ENCODE measurements at regions not wholly inside any gene's neighbourhood (a gene's known extent, or its start where the extent isn't known, plus 50 kb on each side); places are given as distances from the start of the nearest gene placed in this dataset.
"Not testable (repeated sequence)": the region's sequence is repeated elsewhere in the genome, so short reads cannot be mapped to it uniquely, and the experiment has no call there.

GRCh38 chr6:22766979-22767378, 197.6 kb downstream of the HDGFL1 start:
- Mint-ChIP-seq H3K4me3 (no peak overlapping the region), H3K27me3 (ENCODE audit: low read depth in 3 of 3) (peaks cover 0 to 2% (median 0%) of the 10 kb centered on the region in 3 donors), H3K27ac (no peak overlapping the region), H3K4me1 (no peaks in the 10 kb centered on the region), H3K36me3 (peaks cover 0 to 3% (median 0%) of the 10 kb centered on the region in 3 donors), H3K9me3 (peaks cover 0 to 29% (median 8%) of the 10 kb centered on the region in 6 donors)
- DNase-seq, result no peak

- H3K36me3 Mint-ChIP-seq, result peaks cover 0 to 3% (median 0%) of the 10 kb centered on the region in 3 donors
- no peaks in the 10 kb centered on the region for H3K4me1 Mint-ChIP-seq
- no peak overlapping the region for H3K4me3 Mint-ChIP-seq
- H3K27me3 Mint-ChIP-seq (ENCODE audit: low read depth in 3 of 3), result no peaks in the 10 kb centered on the region
- no peak overlapping the region for H3K27ac Mint-ChIP-seq
- no peak for DNase-seq
- peaks cover under 1 to 22% (median 7%) of the 10 kb centered on the region in 6 donors for H3K9me3 Mint-ChIP-seq
Measured at GRCh38 chr6:22770054-22770453, 200.7 kb downstream of the HDGFL1 start.

GRCh38 chr6:22774129-22774528, 204.8 kb downstream of the HDGFL1 start:
- H3K27me3 Mint-ChIP-seq (ENCODE audit: low read depth in 3 of 3), result no peaks in the 10 kb centered on the region
- DNase-seq, result no peak
- peaks cover 0 to 8% (median 0%) of the 10 kb centered on the region in 3 donors for H3K36me3 Mint-ChIP-seq
- no peak overlapping the region for H3K4me3 Mint-ChIP-seq
- H3K27ac Mint-ChIP-seq, result no peak overlapping the region
- peaks cover 12 to 36% (median 17%) of the 10 kb centered on the region in 6 donors for H3K9me3 Mint-ChIP-seq
- H3K4me1 Mint-ChIP-seq, result no peaks in the 10 kb centered on the region

GRCh38 chr6:22778438-22778837, 209.1 kb downstream of the HDGFL1 start:
- H3K27me3 Mint-ChIP-seq (ENCODE audit: low read depth in 3 of 3); H3K36me3 Mint-ChIP-seq; H3K27ac Mint-ChIP-seq; DNase-seq; H3K4me3 Mint-ChIP-seq; H3K4me1 Mint-ChIP-seq: not testable (repeated sequence)
- peaks cover 7 to 53% (median 15%) of the 10 kb centered on the region in 6 donors for H3K9me3 Mint-ChIP-seq

GRCh38 chr6:22779062-22779461, 209.7 kb downstream of the HDGFL1 start:
- no peaks in the 10 kb centered on the region for H3K4me1 Mint-ChIP-seq
- peaks cover 7 to 59% (median 15%) of the 10 kb centered on the region in 6 donors for H3K9me3 Mint-ChIP-seq
- H3K27me3 Mint-ChIP-seq (ENCODE audit: low read depth in 3 of 3), result peaks cover 0 to 1% (median 0%) of the 10 kb centered on the region in 3 donors
- H3K4me3 Mint-ChIP-seq, result no peak overlapping the region
- DNase-seq, result no peak
- H3K27ac Mint-ChIP-seq, result no peak overlapping the region
- peaks cover 0 to 5% (median 0%) of the 10 kb centered on the region in 3 donors for H3K36me3 Mint-ChIP-seq

- H3K9me3 Mint-ChIP-seq, result peaks cover 0 to 41% (median 6%) of the 10 kb centered on the region in 6 donors
- H3K4me1 Mint-ChIP-seq, result no peaks in the 10 kb centered on the region
Measured at GRCh38 chr6:22783931-22784330, 214.6 kb downstream of the HDGFL1 start.

GRCh38 chr6:22784601-22785410, 215.4 kb downstream of the HDGFL1 start:
- Mint-ChIP-seq H3K4me3 (no peak overlapping the region), H3K36me3 (no peaks in the 10 kb centered on the region), H3K27me3 (ENCODE audit: low read depth in 3 of 3) (peaks cover 0 to 5% (median under 1%) of the 10 kb centered on the region in 3 donors), H3K9me3 (peaks cover 0 to 46% (median 6%) of the 10 kb centered on the region in 6 donors), H3K4me1 (no peaks in the 10 kb centered on the region), H3K27ac (no peak overlapping the region)
- no peak for DNase-seq

More at GRCh38 chr6:22783931-22784330, 214.6 kb downstream of the HDGFL1 start:
- no peaks in the 10 kb centered on the region for H3K36me3 Mint-ChIP-seq
- no peak overlapping the region for H3K27ac Mint-ChIP-seq
- H3K4me3 Mint-ChIP-seq, result no peak overlapping the region
- peaks cover 0 to 5% (median 0%) of the 10 kb centered on the region in 3 donors for H3K27me3 Mint-ChIP-seq (ENCODE audit: low read depth in 3 of 3)
- DNase-seq, result no peak

GRCh38 chr6:22788038-22788437, 218.7 kb downstream of the HDGFL1 start:
- Mint-ChIP-seq H3K27ac (no peak overlapping the region), H3K27me3 (ENCODE audit: low read depth in 3 of 3) (peaks cover 0 to 6% (median 2%) of the 10 kb centered on the region in 3 donors), H3K9me3 (peaks cover 0 to 40% (median 9%) of the 10 kb centered on the region in 6 donors), H3K4me1 (no peaks in the 10 kb centered on the region), H3K36me3 (no peaks in the 10 kb centered on the region), H3K4me3 (no peak overlapping the region)
- DNase-seq, result no peak

GRCh38 chr6:22789315-22789714, 219.9 kb downstream of the HDGFL1 start:
- Mint-ChIP-seq H3K4me1 (no peaks in the 10 kb centered on the region), H3K27me3 (ENCODE audit: low read depth in 3 of 3) (peaks cover 0 to 6% (median 2%) of the 10 kb centered on the region in 3 donors), H3K9me3 (peaks cover 6 to 39% (median 8%) of the 10 kb centered on the region in 6 donors), H3K4me3 (no peak overlapping the region), H3K36me3 (no peaks in the 10 kb centered on the region), H3K27ac (no peak overlapping the region)
- no peak for DNase-seq

GRCh38 chr6:22794844-22795243, 225.5 kb downstream of the HDGFL1 start:
- Mint-ChIP-seq H3K4me3 (no peak overlapping the region), H3K9me3 (peaks cover 3 to 57% (median 24%) of the 10 kb centered on the region in 6 donors), H3K36me3 (no peaks in the 10 kb centered on the region), H3K4me1 (no peaks in the 10 kb centered on the region), H3K27ac (no peak overlapping the region), H3K27me3 (ENCODE audit: low read depth in 3 of 3) (peaks cover 1 to 2% (median 1%) of the 10 kb centered on the region in 3 donors)
- DNase-seq, result no peak

GRCh38 chr6:22800451-22800850, 231.1 kb downstream of the HDGFL1 start:
- no peak overlapping the region for H3K27ac Mint-ChIP-seq
- no peaks in the 10 kb centered on the region for H3K4me1 Mint-ChIP-seq
- no peak for DNase-seq
- no peak overlapping the region for H3K4me3 Mint-ChIP-seq
- H3K27me3 Mint-ChIP-seq (ENCODE audit: low read depth in 3 of 3), result peaks cover 0 to 2% (median 0%) of the 10 kb centered on the region in 3 donors
- H3K9me3 Mint-ChIP-seq, result peaks cover 0 to 32% (median 20%) of the 10 kb centered on the region in 6 donors
- H3K36me3 Mint-ChIP-seq, result no peaks in the 10 kb centered on the region

GRCh38 chr6:22801831-22802230, 232.5 kb downstream of the HDGFL1 start:
- H3K4me1 Mint-ChIP-seq, result no peaks in the 10 kb centered on the region
- no peak overlapping the region for H3K27ac Mint-ChIP-seq
- no peaks in the 10 kb centered on the region for H3K36me3 Mint-ChIP-seq
- DNase-seq, result no peak
- peaks cover 0 to 26% (median 16%) of the 10 kb centered on the region in 6 donors for H3K9me3 Mint-ChIP-seq
- H3K27me3 Mint-ChIP-seq (ENCODE audit: low read depth in 3 of 3), result peaks cover 0 to 1% (median 0%) of the 10 kb centered on the region in 3 donors
- H3K4me3 Mint-ChIP-seq, result no peak overlapping the region

- H3K4me3 Mint-ChIP-seq, result no peak overlapping the region
- H3K27ac Mint-ChIP-seq, result no peak overlapping the region
- H3K27me3 Mint-ChIP-seq (ENCODE audit: low read depth in 3 of 3), result peaks cover 0 to 2% (median 1%) of the 10 kb centered on the region in 3 donors
- DNase-seq, result no peak
- peaks cover 0 to 14% (median 5%) of the 10 kb centered on the region in 6 donors for H3K9me3 Mint-ChIP-seq
- H3K36me3 Mint-ChIP-seq, result no peaks in the 10 kb centered on the region
- H3K4me1 Mint-ChIP-seq, result no peaks in the 10 kb centered on the region
Measured at GRCh38 chr6:22804620-22805261, 235.4 kb downstream of the HDGFL1 start.

- DNase-seq, result no peak
- Mint-ChIP-seq H3K27me3 (ENCODE audit: low read depth in 3 of 3) (peaks cover 0 to 4% (median 0%) of the 10 kb centered on the region in 3 donors), H3K4me1 (no peaks in the 10 kb centered on the region), H3K4me3 (no peak overlapping the region), H3K27ac (no peak overlapping the region), H3K36me3 (no peaks in the 10 kb centered on the region), H3K9me3 (peaks cover 4 to 10% (median 7%) of the 10 kb centered on the region in 6 donors)
Measured at GRCh38 chr6:22807261-22807660, 237.9 kb downstream of the HDGFL1 start.

Data from immature natural killer cell (primary cell).